ENCODE measurements at regions not wholly inside any gene's neighbourhood (a gene's known extent, or its start where the extent isn't known, plus 50 kb on each side); places are given as distances from the start of the nearest gene placed in this dataset.
"Not testable (repeated sequence)": the region's sequence is repeated elsewhere in the genome, so short reads cannot be mapped to it uniquely, and the experiment has no call there.

DNA sequence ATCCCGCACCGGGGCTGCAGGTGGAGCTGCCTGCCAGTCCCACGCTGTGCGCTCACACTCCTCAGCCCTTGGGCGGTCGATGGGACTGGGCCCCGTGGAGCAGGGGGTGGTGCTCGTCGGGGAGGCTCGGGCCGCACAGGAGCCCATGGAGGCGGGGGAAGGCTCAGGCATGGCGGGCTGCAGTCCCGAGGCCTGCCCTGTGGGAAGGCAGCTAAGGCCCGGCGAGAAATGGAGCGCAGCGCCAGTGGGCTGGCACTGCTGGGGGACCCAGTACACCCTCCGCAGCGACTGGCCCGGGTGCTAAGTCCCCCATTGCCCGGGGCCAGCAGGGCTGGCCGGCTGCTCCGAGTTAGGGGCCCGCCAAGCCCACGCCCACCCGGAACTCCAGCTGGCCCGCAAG, 105.0 kb upstream of the ZNF516 start:
- TF ChIP-seq, protein P1, sequence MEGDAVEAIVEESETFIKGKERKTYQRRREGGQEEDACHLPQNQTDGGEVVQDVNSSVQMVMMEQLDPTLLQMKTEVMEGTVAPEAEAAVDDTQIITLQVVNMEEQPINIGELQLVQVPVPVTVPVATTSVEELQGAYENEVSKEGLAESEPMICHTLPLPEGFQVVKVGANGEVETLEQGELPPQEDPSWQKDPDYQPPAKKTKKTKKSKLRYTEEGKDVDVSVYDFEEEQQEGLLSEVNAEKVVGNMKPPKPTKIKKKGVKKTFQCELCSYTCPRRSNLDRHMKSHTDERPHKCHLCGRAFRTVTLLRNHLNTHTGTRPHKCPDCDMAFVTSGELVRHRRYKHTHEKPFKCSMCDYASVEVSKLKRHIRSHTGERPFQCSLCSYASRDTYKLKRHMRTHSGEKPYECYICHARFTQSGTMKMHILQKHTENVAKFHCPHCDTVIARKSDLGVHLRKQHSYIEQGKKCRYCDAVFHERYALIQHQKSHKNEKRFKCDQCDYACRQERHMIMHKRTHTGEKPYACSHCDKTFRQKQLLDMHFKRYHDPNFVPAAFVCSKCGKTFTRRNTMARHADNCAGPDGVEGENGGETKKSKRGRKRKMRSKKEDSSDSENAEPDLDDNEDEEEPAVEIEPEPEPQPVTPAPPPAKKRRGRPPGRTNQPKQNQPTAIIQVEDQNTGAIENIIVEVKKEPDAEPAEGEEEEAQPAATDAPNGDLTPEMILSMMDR (IDR thresholded peaks at IDR 0.05; ENCODE audit: insufficient read depth, low read depth, low read length), result not testable (repeated sequence)
- not testable (repeated sequence) for TF ChIP-seq EZH2 (IDR thresholded peaks at IDR 0.05; ENCODE audit: insufficient read depth, low read length)

Measured in astrocyte (in vitro differentiated cells and primary cell).